IMR-90 (cell line): ENCODE measurements at regions not wholly inside any gene's neighbourhood (a gene's known extent, or its start where the extent isn't known, plus 50 kb on each side); places are given as distances from the start of the nearest gene placed in this dataset.
A peak's percentile ranks its signal among the peaks of the same experiment; 100 is the strongest.

Source experiments
- ATAC-seq: fragments of 200-7000 bp; cut with Tn5 transposase; 2 replicates; pipeline ENCODE4 v1.9.1; 2020; ENCODE audit warnings: low read depth, mild to moderate bottlenecking, moderate library complexity
- BruUV-seq: library from RNA; stranded (reverse); fragments of 400-500 nt; replicated peaks from 2 replicates; lab custom pipeline; 2021; lab: Mats Ljungman, UMichigan
- CTCF ChIA-PET: fragments of 300-600 bp; formaldehyde crosslinking; extraction: SDS; loops from one replicate; lab custom pipeline; 2021; ENCODE audit warnings: antibody characterized with exemption; lab: Yijun Ruan, JAX
- POLR2A ChIA-PET: fragments of 300-600 bp; sonication (Branson Sonifier 250); formaldehyde crosslinking; loops from one replicate; lab custom pipeline; 2022; ENCODE audit warnings: antibody characterized with exemption; ENCODE audit not compliant: unreplicated experiment; lab: Charles Lee
- DNase-seq: peaks from one replicate; pipeline ENCODE4 v3.0.0; 2013
- H2AFZ ChIP-seq: replicated peaks from 2 replicates; pipeline ENCODE3; 2013; ENCODE audit warnings: low read length, mild to moderate bottlenecking; ENCODE audit not compliant: poor library complexity
- H2AK5ac ChIP-seq: 2 replicates; pipeline ENCODE4 v1.6.1; 2013; ENCODE audit warnings: low read depth, low read length, inconsistent platforms
- H2AK9ac ChIP-seq: replicated peaks from 2 replicates; pipeline ENCODE3; 2013; ENCODE audit warnings: mild to moderate bottlenecking, low read depth, low read length, moderate library complexity; ENCODE audit not compliant: poor library complexity
- H2BK120ac ChIP-seq: 2 replicates; pipeline ENCODE4 v1.6.1; 2013; ENCODE audit warnings: low read depth, low read length, inconsistent platforms
- H2BK15ac ChIP-seq: 3 replicates; pipeline ENCODE4 v1.6.1; 2013; ENCODE audit warnings: low read depth, low read length, inconsistent platforms
- H2BK20ac ChIP-seq: 2 replicates; pipeline ENCODE4 v1.6.1; 2013; ENCODE audit warnings: low read depth, mild to moderate bottlenecking, inconsistent platforms, low read length, moderate library complexity
- H2BK5ac ChIP-seq: 2 replicates; pipeline ENCODE4 v1.6.1; 2013; ENCODE audit warnings: mild to moderate bottlenecking, low read depth, low read length, inconsistent platforms; ENCODE audit not compliant: poor library complexity, severe bottlenecking
- H3K14ac ChIP-seq: replicated peaks from 2 replicates; pipeline ENCODE4 v1.6.1; 2013; ENCODE audit warnings: low read depth, low read length, inconsistent platforms
- H3K18ac ChIP-seq: 2 replicates; pipeline ENCODE4 v1.6.1; 2013; ENCODE audit warnings: low read depth, low read length, control low read depth
- H3K23ac ChIP-seq: 2 replicates; pipeline ENCODE4 v1.6.1; 2013; ENCODE audit warnings: low read depth, low read length, inconsistent platforms
- H3K27ac ChIP-seq: 2 replicates; pipeline ENCODE4 v1.5.1; 2013; ENCODE audit warnings: mild to moderate bottlenecking, control low read depth, low read length; ENCODE audit not compliant: insufficient read depth
- H3K27me3 ChIP-seq: 2 replicates; pipeline ENCODE4 v1.6.1; 2013; ENCODE audit warnings: low read length; ENCODE audit not compliant: control insufficient read depth, insufficient read depth
- H3K36me3 ChIP-seq: 2 replicates; pipeline ENCODE4 v1.6.1; 2013; ENCODE audit warnings: low read length, mixed read lengths; ENCODE audit not compliant: control insufficient read depth, insufficient read depth
- H3K4ac ChIP-seq: 2 replicates; pipeline ENCODE4 v1.6.1; 2013; ENCODE audit warnings: low read depth, low read length, inconsistent platforms
- H3K4me1 ChIP-seq: 2 replicates; pipeline ENCODE4 v1.6.1; 2013; ENCODE audit warnings: low read length, mixed read lengths; ENCODE audit not compliant: control insufficient read depth, insufficient read depth
- H3K4me2 ChIP-seq: 2 replicates; pipeline ENCODE4 v1.6.1; 2013; ENCODE audit warnings: low read depth, mild to moderate bottlenecking, control low read depth, low read length, moderate library complexity
- H3K4me3 ChIP-seq: 2 replicates; pipeline ENCODE4 v1.5.1; 2013; ENCODE audit warnings: low read depth, mild to moderate bottlenecking, control low read depth, low read length, moderate library complexity; ENCODE audit not compliant: insufficient read depth
- H3K56ac ChIP-seq: 2 replicates; pipeline ENCODE4 v1.6.1; 2013; ENCODE audit warnings: low read length, inconsistent platforms; ENCODE audit not compliant: insufficient read depth; ENCODE audit errors: extremely low read depth
- H3K79me1 ChIP-seq, 2 experiments: 2 replicates each; pipeline ENCODE4 v1.6.1; 2013; ENCODE audit warnings: low read length in 2 of 2, inconsistent platforms in 1 of 2, low read depth in 1 of 2
- H3K9ac ChIP-seq: 2 replicates; pipeline ENCODE4 v1.6.1; 2013; ENCODE audit warnings: low read depth, low read length, control low read depth
- H3K9me1 ChIP-seq: 2 replicates; pipeline ENCODE4 v1.6.1; 2013; ENCODE audit warnings: low read length, inconsistent platforms; ENCODE audit not compliant: insufficient read depth
- H3K9me3 ChIP-seq: 2 replicates; pipeline ENCODE4 v1.6.1; 2013; ENCODE audit warnings: low read length; ENCODE audit not compliant: control insufficient read depth, insufficient read depth
- H4K20me1 ChIP-seq: 2 replicates; pipeline ENCODE4 v1.6.1; 2013; ENCODE audit warnings: low read length, inconsistent platforms; ENCODE audit not compliant: insufficient read depth
- H4K5ac ChIP-seq: 2 replicates; pipeline ENCODE4 v1.6.1; 2013; ENCODE audit warnings: mild to moderate bottlenecking, low read depth, low read length, control low read depth
- H4K8ac ChIP-seq, 2 experiments: 2 replicates each; pipeline ENCODE4 v1.6.1; 2013; ENCODE audit warnings: low read depth in 2 of 2, low read length in 2 of 2, control low read depth in 1 of 2, inconsistent platforms in 1 of 2
- H4K91ac ChIP-seq: 2 replicates; pipeline ENCODE4 v1.6.1; 2013; ENCODE audit warnings: low read depth, low read length, inconsistent platforms; ENCODE audit not compliant: insufficient read depth
- BHLHE40 ChIP-seq: fragments of 150-350 bp; IDR thresholded peaks from 2 replicates; pipeline ENCODE4 v1.6.1; 2016; ENCODE audit warnings: mild to moderate bottlenecking, low read depth, low read length
- MAFK ChIP-seq: IDR thresholded peaks from 2 replicates; pipeline ENCODE4 v1.6.1; 2012; ENCODE audit warnings: low read depth, low read length, improper control_type of control experiment
- RCOR1 ChIP-seq: IDR thresholded peaks from 2 replicates; pipeline ENCODE4 v1.6.1; 2012; ENCODE audit warnings: mild to moderate bottlenecking, low read length, improper control_type of control experiment; ENCODE audit not compliant: insufficient replicate concordance
- RFX5 ChIP-seq: IDR thresholded peaks from 2 replicates; pipeline ENCODE4 v1.8.0; 2012; ENCODE audit warnings: low read depth, mild to moderate bottlenecking, low read length, moderate library complexity
- WGBS, 2 experiments: methylation state at CpG; one replicate each; pipeline versions ENCODE4 v1.1.5 to v1.1.7; 2013; ENCODE audit warnings: missing lambda C conversion rate in 2 of 2; ENCODE audit not compliant: insufficient read length in 1 of 2; ENCODE audit errors: extremely low coverage in 2 of 2; 5-methylcytosine and 5-hydroxymethylcytosine counted together
- dilution Hi-C: fragments of 300-500 bp; cut with HindIII; formaldehyde crosslinking; loops from one replicate; pipeline ENCODE4 v1.14.3; 2018; ENCODE audit warnings: low sequenced_read_pairs; ENCODE audit not compliant: unreplicated experiment
- in situ Hi-C: fragments of 300-500 bp; cut with MboI; formaldehyde crosslinking; loops from 3 replicates; pipeline ENCODE4 v1.14.3; 2019; ENCODE audit warnings: low sequenced_read_pairs, inconsistent platforms, mixed read lengths
- intact Hi-C: fragments of 100-400 bp; cut with micrococcal nuclease; formaldehyde crosslinking; loops from 2 replicates; pipeline ENCODE4 v1.10.0; 2022
- TF ChIP-seq, protein P1 (sequence below): fragments of 150-350 bp; IDR thresholded peaks from 2 replicates; pipeline ENCODE4 v1.6.1; 2017; ENCODE audit warnings: mild to moderate bottlenecking, antibody characterized with exemption, low read length, low read depth

DNA sequence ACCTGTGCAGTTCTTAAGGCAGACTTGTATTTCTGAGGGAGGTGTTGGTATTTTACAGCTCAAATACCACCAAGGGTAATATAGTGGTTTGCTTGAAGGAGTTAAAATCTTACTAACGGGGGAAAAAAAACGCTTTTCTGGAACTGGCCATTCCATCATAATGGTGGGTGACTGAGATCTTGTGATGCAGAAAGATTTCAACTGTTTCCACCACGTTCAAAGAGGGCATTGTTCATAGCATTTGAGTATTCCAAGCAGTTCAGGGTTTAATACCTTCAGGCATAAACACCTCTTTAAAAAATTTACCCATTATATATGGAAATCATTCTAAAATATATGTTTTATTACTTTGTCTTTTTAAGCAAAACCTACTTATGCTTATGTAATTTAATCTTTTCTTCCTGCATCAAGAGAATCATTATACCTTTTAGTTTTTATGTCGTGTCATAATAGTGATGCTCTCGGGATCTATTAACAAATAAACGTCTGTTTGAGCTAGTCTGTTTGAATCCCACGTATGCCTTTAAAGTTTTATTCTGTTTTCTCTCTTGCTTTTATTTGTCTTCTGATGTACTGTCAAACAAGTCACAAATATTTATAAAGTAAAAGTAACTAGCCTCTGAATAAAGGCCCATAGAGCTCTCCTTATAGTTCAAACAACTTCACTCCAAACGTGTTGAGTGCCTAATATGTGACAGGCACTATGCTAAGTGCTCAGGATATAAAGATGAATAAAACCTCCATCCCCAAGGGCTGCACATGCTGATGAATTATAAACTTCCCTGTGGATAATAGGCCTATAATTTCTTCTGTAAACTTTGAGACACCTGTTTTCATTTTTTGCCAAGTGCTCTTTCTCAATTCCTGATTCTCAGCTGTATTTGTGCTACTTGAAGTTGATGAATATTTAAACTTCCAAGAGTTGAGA, 298.8 kb upstream of the FERMT1 start (continued):
- no peak for TF ChIP-seq MAFK

DNA sequence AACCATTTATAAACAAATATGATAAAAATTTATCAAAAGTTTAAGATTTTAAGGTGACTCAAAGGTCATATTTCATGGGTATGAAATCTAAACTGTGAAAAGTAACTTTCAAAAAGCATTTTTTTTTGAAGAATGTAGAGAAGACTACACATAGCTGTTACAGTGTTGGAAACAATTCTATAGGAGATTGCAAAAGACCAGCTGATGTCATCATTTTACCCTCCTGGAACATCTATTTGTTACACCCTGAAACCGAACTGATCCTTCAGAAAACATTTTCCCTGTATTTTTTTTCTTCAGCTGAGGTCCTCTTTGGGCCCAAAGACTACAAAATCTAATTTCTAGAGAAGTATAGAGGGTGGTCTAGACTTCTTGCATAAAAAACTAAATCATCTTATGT, 297.5 kb upstream of the FERMT1 start:
- Histone ChIP-seq H4K5ac (no peak overlapping the region), H3K27ac (no peak overlapping the region), H3K9me1 (no peaks in the 10 kb centered on the region), H2BK120ac (no peak overlapping the region), H3K9me3 (no peaks in the 10 kb centered on the region), H4K91ac (no peak overlapping the region), H3K9ac (no peak overlapping the region), H3K27me3 (no peaks in the 10 kb centered on the region), H3K4me3 (no peak overlapping the region), H2BK15ac (no peak overlapping the region; the same call in 2 of the 3 replicates), H3K23ac (no peak overlapping the region), H3K56ac (no peak overlapping the region), H2AK9ac (no peak overlapping the region), H3K79me1 (no peaks in the 10 kb centered on the region), H3K4ac (no peak overlapping the region), H3K4me1 (peaks cover 3% of the 10 kb centered on the region; the same call in 1 of the 2 replicates), H3K4me2 (no peak overlapping the region; the same call in 1 of the 2 replicates), H2AK5ac (no peak overlapping the region), H2AFZ (no peak overlapping the region), H3K14ac (no peak overlapping the region), H2BK5ac (no peak overlapping the region), H3K36me3 (no peaks in the 10 kb centered on the region), H2BK20ac (no peak overlapping the region; the same call in 1 of the 2 replicates), H4K20me1 (no peaks in the 10 kb centered on the region), H3K18ac (no peak overlapping the region), H4K8ac (peak overlapping the region in 1 of 2 experiments; percentile 82; a peak in 1 of 4 replicates)
- ATAC-seq (no peak), DNase-seq (peak; percentile 13)
- TF ChIP-seq RCOR1: no peak
- no peak for TF ChIP-seq RFX5
- TF ChIP-seq, protein P1, sequence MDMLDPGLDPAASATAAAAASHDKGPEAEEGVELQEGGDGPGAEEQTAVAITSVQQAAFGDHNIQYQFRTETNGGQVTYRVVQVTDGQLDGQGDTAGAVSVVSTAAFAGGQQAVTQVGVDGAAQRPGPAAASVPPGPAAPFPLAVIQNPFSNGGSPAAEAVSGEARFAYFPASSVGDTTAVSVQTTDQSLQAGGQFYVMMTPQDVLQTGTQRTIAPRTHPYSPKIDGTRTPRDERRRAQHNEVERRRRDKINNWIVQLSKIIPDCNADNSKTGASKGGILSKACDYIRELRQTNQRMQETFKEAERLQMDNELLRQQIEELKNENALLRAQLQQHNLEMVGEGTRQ: no peak
- no peak for TF ChIP-seq BHLHE40
- WGBS, 2 experiments: no CpG with 5 or more reads among the region's 1 CpG
- in situ Hi-C loops: no loop called here
- dilution Hi-C loops: no loop called here
- BruUV-seq: no TSS peak
- intact Hi-C loops: no loop called here
- POLR2A ChIA-PET: no interaction called here
- CTCF ChIA-PET: no interaction called here
